Activated T-helper 9 cell treated with anti-CD3 and anti-CD28 coated beads, Interleukin-2, amount 50 U/mL, for 16 hours (primary cell): ENCODE measurements at regions not wholly inside any gene's neighbourhood (a gene's known extent, or its start where the extent isn't known, plus 50 kb on each side); places are given as distances from the start of the nearest gene placed in this dataset.
A peak's percentile ranks its signal among the peaks of the same experiment; 100 is the strongest.

Experiments
- DNase-seq: peaks from one replicate; pipeline ENCODE4 v3.0.0-alpha.2; 2020; ENCODE audit warnings: low read depth

DNA sequence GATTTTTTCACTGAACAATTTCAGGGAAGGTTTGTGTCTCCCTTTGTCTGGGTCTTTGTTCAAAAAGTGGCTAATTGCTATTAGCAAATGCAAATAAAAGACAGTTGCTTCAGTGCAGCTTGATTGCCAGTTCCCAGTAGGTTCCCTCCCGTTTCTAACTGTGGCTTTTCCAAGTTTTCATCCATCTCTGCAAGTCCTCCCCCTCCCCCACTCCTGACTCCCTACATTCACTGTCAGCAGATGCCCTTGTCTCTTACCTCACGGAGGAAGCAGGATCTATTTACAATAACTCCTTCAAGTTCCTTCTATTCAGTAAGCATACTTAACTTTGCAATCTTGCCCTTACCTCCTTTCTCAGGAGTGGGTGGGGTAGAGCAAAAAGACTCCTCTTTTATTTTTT, 55.4 kb upstream of the SCEL start:
- DNase-seq: no peak

DNA sequence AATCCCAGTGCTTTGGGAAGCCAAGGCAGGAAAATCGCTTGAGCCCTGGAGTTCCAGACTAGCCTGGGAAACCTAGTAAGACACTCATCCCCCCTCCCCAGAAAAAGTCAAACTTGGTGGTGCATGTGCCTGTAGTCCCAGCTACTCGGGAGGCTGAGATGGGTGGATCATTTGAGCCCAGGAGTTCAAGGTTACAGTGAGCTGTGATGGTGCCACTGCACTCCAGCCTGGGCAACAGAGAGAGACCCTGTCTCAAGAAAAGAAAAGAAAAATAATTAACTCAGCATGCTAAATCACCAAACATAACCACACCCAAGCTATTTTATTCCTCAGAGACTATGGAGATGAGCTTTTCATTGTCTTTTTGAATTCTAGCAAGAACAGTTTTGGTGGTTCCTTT, 56.2 kb upstream of the SCEL start:
- no peak for DNase-seq

DNA sequence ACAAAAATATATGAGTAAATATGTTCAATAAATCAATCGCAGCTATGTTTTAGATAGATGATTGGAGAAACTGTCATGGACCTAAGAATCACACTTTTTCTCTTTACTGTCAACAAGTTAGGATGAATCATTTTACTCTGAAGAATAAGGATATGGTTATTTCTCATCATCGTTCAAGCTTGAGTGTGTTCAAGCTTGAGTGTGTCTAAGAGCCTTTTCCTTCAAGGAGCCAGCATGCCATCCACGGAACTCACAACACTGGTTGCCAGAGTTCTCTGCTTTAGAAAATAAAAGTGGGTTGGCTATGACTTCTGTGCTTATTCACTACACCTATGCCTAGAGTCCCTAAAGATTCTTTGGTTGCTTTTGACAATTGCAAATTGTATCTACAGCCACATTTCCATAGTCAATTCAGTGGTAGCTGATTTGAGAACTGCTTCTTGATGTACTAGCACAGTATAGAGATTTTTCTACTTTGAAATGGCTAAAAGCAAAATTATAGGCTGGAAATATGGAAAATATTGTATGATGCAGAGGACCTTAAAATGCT, 58.1 kb upstream of the SCEL start:
- no peak for DNase-seq

DNA sequence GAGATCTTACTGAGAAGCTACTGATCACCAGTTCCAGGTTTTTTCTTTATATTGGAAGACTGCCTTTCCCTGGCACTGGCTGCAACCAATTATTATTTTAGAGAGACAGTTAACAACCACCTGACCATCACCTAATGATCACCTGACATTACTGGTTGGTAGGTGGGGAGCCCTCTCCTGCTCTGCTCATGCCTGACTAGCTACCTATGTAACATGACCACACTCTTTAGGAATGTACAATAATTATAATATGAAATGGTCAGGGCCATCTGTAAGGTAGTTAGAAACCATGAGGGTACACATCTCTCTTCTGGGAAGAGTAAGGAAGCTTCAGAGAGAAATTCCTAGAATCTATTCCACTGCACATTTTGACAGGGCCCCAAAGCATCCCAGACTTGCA, 59.0 kb upstream of the SCEL start:
- DNase-seq: no peak

GRCh38 chr13:77475345-77476084, 60.0 kb upstream of the SCEL start:
- DNase-seq: no peak

DNA sequence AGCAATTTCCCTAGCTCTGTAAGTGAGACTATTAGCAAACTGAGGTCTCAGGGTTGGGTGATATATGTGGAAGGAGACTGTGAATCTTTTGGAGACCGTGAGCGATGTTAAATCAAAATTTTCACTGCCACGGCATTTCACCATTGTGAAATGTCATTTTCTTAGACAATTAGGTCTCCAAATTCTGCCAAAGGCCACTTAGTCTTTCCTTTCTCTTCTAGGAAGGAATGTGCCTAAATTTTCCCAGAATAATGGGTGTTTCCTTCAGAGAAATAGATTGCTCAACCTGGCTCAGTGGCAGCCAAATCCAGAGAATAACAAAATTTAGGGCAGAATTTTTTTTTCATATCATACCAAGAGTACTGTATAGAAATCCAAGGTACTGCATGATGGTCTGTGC, 64.5 kb upstream of the SCEL start:
- no peak for DNase-seq

- DNase-seq: no peak
Observed at GRCh38 chr13:77466753-77467422, 68.6 kb upstream of the SCEL start.

- no peak for DNase-seq
Observed at GRCh38 chr13:77465603-77466195, 69.8 kb upstream of the SCEL start.

- DNase-seq: no peak
Observed at GRCh38 chr13:77460195-77460594, 75.3 kb upstream of the SCEL start.

DNA sequence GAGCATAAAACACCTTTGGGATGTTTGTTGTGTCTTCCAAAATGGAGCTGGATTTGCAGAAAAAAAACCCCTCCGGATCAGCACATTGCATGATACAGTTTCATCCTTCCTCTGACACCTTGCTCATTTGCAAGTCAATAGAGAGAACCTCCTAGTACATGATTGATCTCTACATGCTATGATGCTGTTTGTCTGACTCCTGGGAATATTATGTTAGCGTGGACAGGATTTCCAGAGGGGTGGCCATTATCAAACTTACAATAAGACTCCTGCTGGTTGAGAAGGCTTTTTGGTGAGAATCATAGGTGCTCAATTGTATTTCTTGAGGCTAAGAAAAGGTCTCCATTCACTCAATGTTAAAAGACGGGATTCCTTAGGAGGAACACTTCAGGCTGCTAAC, 75.9 kb upstream of the SCEL start:
- no peak for DNase-seq

GRCh38 chr13:77458736-77459135, 76.8 kb upstream of the SCEL start:
- DNase-seq: no peak

- DNase-seq: no peak
Observed at GRCh38 chr13:77457966-77458365, 77.5 kb upstream of the SCEL start.

- DNase-seq: no peak
Observed at GRCh38 chr13:77456271-77456670, 79.2 kb upstream of the SCEL start.

DNA sequence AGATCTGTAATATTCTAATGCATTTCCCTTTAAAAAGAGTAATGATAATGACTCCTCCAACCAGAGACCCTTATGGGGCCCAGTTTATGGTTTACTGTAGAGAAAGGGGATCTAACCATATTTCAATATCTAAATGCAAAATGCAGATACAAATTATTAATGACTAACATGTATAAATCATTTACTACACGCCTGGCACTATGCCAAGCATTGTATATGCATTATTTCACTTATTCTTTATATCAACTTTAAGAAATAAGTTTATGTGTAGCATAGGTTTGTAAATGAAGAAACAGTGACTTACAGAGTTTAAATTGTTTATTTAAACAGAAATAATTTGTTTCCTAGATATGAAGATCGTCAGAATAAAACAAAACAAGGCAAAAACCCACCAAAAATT, 86.2 kb upstream of the SCEL start:
- DNase-seq: no peak

GRCh38 chr13:77448689-77449088, 86.8 kb upstream of the SCEL start:
- no peak for DNase-seq

DNA sequence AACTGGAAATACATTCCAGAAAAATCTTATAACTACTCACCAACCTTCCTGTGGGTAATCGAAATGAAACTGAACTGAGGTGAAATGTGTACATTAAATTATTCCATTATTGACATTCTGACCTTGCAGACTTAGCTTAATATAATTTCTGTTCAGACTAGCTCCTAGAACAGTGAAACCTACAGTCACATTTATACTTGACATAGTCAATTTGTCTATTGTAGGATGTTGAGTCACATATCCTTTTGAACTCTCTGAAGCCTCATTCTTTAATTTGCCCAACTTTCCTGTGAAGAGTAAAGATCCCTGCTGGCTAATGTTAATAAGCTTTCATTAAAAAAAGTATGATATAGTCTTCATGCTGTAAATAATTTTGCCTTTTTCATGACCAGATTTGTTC, 92.0 kb upstream of the SCEL start:
- no peak for DNase-seq

GRCh38 chr13:77437267-77437666, 98.2 kb upstream of the SCEL start:
- DNase-seq: no peak

GRCh38 chr13:77434289-77434688, 101.2 kb upstream of the SCEL start:
- DNase-seq: no peak

DNA sequence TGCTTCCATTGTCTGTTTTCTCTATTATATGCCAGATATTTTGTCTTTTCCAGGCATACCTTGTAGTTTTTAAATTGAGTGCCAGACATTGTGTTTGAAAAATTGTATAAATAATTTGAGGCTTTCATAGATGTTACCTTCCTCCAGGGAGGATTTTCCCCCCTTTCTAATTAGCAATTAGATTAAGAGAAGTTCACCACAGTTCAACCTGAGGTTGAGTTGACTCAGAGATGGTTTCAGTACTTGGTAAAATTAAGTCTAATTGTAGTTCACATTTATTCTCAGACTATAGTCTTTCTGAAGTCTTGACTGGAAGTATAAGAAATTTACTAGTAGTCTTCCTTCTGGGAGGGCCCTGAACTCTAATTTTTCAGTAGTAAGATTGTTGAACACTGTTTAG, 104.1 kb upstream of the SCEL start:
- no peak for DNase-seq

DNA sequence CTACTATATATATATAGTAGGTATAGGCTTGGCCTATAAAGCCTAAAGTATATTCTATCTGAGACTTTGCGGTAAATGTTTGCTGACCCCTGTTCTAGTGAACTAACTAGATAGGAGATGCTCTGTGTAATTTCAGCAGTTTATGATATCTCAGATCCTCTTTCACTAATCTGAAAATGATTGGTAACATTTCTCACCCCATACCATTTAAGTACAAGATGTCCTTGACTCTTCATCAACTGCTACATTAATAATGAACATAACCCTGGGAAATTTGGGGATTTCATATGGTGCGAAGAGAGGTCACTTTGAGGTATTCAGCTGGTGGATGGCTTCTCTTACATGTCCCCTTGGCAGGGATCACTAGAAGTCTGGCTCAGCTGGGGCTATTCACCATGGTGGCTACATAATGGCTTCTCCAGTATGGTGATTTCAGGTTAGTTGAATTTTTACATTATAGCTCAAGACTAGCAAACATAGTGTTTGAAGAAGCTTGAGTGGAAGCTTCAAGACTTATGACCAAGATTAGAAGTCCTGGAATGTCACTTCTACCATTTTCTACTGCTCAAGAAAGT, 103.6 kb upstream of the MYCBP2 start:
- no peak for DNase-seq

GRCh38 chr13:77429320-77430142, 102.6 kb upstream of the MYCBP2 start:
- peak; percentile 50 for DNase-seq

DNA sequence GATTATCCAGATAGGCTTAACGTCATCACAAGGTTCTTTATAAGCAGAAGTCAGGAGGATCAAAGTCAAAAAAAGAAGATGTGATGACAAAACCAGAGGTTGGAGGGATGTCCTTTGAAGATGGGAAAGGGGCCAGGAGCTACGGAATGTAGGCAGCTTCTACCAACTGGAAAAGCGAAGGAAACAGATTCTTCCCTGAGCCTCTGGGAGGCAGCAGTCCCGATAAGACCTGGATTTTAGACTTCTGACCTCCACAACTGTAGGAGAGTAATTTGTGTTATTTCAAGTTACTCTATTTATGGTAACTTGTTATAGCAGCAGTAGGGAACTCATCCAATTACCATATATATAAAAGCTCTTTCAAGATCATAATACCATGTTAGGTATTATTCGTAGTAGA, 98.8 kb upstream of the MYCBP2 start:
- DNase-seq: no peak
